OCI-LY7 (cell line): ENCODE measurements at regions not wholly inside any gene's neighbourhood (a gene's known extent, or its start where the extent isn't known, plus 50 kb on each side); places are given as distances from the start of the nearest gene placed in this dataset.
A peak's percentile ranks its signal among the peaks of the same experiment; 100 is the strongest.

Experiments used
- EZH2phosphoT487 ChIP-seq: fragments of 200-600 bp; sonication (generic); IDR thresholded peaks from 2 replicates; pipeline ENCODE4 v1.6.1; 2018; ENCODE audit warnings: low read depth, borderline replicate concordance, mild to moderate bottlenecking, mixed run types, antibody characterized with exemption, low read length, moderate library complexity, mixed read lengths
- TF ChIP-seq, protein P1 (sequence below): fragments of 200-600 bp; sonication (generic); conservative IDR thresholded peaks from 2 replicates; pipeline ENCODE4 v1.5.1; 2014; ENCODE audit warnings: mild to moderate bottlenecking, antibody characterized with exemption, low read length, moderate library complexity, mixed read lengths

DNA sequence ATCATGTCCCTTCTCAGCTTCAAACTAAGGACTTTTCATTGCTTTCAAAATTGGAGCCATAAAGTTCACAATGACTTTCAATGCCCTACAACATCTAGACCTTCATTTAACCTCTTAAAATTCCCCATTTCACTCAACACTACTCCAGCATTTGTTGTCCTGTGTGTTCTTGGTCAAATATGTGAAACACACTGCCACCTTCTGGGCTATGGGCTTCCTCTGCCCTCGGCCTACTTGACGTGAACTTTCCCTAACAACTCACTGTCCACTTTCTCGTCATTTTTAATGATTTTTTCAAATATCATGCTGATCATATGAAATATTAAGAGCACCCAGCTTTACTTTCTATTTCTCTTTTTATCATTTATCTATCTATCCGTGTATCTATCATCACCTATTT lies 2018.4 kb downstream of the NCAM2 start:
- TF ChIP-seq, protein P1, sequence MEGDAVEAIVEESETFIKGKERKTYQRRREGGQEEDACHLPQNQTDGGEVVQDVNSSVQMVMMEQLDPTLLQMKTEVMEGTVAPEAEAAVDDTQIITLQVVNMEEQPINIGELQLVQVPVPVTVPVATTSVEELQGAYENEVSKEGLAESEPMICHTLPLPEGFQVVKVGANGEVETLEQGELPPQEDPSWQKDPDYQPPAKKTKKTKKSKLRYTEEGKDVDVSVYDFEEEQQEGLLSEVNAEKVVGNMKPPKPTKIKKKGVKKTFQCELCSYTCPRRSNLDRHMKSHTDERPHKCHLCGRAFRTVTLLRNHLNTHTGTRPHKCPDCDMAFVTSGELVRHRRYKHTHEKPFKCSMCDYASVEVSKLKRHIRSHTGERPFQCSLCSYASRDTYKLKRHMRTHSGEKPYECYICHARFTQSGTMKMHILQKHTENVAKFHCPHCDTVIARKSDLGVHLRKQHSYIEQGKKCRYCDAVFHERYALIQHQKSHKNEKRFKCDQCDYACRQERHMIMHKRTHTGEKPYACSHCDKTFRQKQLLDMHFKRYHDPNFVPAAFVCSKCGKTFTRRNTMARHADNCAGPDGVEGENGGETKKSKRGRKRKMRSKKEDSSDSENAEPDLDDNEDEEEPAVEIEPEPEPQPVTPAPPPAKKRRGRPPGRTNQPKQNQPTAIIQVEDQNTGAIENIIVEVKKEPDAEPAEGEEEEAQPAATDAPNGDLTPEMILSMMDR = peak; percentile 31; the same call in 1 of the 2 replicates
- no peak for TF ChIP-seq EZH2phosphoT487
